Cardiac muscle cell (in vitro differentiated cells and primary cell): ENCODE measurements at regions not wholly inside any gene's neighbourhood (a gene's known extent, or its start where the extent isn't known, plus 50 kb on each side); places are given as distances from the start of the nearest gene placed in this dataset.

ENCODE experiments used
- DNase-seq, 2 donors: peaks; one replicate each; pipeline versions ENCODE4 v3.0.0 to v3.0.0-alpha.2; 2010 to 2017; ENCODE audit warnings: low read depth in 1 of 2, low spot score in 1 of 2
- H3K27ac ChIP-seq: fragments of 200-600 bp; sonication (generic); 2 replicates; pipeline ENCODE4 v1.5.1; 2016
- H3K27me3 ChIP-seq: fragments of 200-600 bp; sonication (generic); 2 replicates; pipeline ENCODE4 v1.6.0; 2016; ENCODE audit warnings: control low read depth
- H3K36me3 ChIP-seq: fragments of 200-600 bp; sonication (generic); 2 replicates; pipeline ENCODE4 v1.5.1; 2016; ENCODE audit warnings: control low read depth
- H3K4me1 ChIP-seq: fragments of 200-600 bp; sonication (generic); 2 replicates; pipeline ENCODE4 v1.8.1; 2017; ENCODE audit warnings: low read depth, mild to moderate bottlenecking, mixed run types
- H3K4me3 ChIP-seq: fragments of 200-600 bp; sonication (generic); 2 replicates; pipeline ENCODE4 v1.5.1; 2016; ENCODE audit warnings: mild to moderate bottlenecking
- H3K9me3 ChIP-seq: fragments of 200-600 bp; sonication (generic); 2 replicates; pipeline ENCODE4 v1.5.1; 2017; ENCODE audit warnings: low read depth, mild to moderate bottlenecking, control low read depth
- TF ChIP-seq, protein P1 (sequence below): IDR thresholded peaks from 2 replicates; pipeline ENCODE4 v1.5.1; 2012; ENCODE audit warnings: low read depth, mild to moderate bottlenecking, low read length

- Histone ChIP-seq H3K4me1 (no peaks in the 10 kb centered on the region), H3K36me3 (no peaks in the 10 kb centered on the region), H3K27ac (no peak overlapping the region), H3K4me3 (no peak overlapping the region), H3K9me3 (no peaks in the 10 kb centered on the region), H3K27me3 (peaks cover 6% of the 10 kb centered on the region)
- no peak for DNase-seq
- TF ChIP-seq, protein P1, sequence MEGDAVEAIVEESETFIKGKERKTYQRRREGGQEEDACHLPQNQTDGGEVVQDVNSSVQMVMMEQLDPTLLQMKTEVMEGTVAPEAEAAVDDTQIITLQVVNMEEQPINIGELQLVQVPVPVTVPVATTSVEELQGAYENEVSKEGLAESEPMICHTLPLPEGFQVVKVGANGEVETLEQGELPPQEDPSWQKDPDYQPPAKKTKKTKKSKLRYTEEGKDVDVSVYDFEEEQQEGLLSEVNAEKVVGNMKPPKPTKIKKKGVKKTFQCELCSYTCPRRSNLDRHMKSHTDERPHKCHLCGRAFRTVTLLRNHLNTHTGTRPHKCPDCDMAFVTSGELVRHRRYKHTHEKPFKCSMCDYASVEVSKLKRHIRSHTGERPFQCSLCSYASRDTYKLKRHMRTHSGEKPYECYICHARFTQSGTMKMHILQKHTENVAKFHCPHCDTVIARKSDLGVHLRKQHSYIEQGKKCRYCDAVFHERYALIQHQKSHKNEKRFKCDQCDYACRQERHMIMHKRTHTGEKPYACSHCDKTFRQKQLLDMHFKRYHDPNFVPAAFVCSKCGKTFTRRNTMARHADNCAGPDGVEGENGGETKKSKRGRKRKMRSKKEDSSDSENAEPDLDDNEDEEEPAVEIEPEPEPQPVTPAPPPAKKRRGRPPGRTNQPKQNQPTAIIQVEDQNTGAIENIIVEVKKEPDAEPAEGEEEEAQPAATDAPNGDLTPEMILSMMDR, result no peak
These were observed 91.9 kb upstream of the TMEM45B start for GRCh38 chr11:129723761-129724162.

DNA sequence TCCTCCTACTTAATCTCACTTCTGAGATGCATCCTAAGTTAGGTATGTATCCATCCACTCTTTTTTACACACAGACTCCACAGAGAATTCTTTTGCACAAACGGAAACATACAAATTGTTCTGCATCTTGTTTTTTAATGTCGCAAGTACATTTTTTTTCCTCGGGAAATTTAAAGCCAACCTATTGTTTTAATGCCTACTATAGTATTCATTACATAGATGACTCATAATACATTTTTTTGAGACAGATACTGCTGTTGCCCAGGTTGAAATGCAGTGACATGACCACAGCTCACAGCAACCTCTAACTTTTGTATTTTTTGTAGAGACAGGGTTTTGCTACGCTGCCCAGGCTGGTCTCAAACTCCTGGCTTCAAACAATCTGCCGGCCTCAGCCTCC is 90.8 kb upstream of the TMEM45B start:
- Histone ChIP-seq H3K27ac (no peak overlapping the region), H3K9me3 (no peaks in the 10 kb centered on the region), H3K36me3 (no peaks in the 10 kb centered on the region), H3K4me3 (no peak overlapping the region), H3K27me3 (no peaks in the 10 kb centered on the region), H3K4me1 (no peaks in the 10 kb centered on the region)
- DNase-seq, result no peak
- TF ChIP-seq, protein P1, result no peak

DNA sequence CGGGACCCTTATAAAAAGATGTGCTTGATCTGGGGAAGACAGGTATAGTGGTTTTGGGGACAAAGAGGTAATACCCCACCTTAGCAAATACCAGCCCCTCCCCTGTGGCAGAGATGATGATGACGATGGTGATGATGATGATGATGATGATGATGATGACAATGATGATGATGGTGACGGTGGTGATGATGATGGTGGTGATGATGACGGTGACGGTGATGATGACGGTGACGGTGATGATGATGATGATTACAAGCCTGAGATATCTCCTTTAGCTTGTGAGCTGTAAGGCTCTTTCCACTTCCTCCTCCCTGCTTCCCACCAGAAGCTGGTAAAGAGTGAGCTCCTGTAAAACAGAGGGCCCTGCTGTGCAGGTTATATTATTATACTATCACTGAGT is 89.5 kb upstream of the TMEM45B start:
- Histone ChIP-seq H3K4me1 (no peaks in the 10 kb centered on the region), H3K36me3 (no peaks in the 10 kb centered on the region), H3K9me3 (no peaks in the 10 kb centered on the region), H3K27ac (no peak overlapping the region), H3K4me3 (no peak overlapping the region), H3K27me3 (peaks cover 4% of the 10 kb centered on the region)
- no peak for DNase-seq
- TF ChIP-seq, protein P1, result no peak

DNA sequence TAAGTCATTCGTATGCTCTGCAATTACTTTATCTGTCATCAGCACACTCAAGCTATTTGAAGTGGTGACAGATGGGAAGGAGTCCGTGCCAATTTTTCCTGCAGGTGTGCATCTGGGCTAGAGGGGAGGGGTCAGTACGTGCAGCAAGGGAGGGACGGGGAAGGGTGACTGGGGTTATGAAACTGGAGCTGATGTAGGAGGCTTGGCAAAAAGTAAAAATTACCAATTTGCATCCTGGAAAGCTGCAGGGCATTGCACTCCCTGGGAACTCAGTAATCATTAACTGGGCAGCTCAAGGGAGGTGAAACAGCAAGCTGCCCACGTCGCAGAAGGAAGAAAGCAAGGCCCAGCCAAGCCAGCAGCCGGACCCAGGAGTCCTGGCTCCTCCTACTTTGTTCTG is 87.1 kb upstream of the TMEM45B start:
- H3K9me3 ChIP-seq, result no peaks in the 10 kb centered on the region
- no peak overlapping the region for H3K27ac ChIP-seq
- TF ChIP-seq, protein P1, result no peak
- peaks cover 4% of the 10 kb centered on the region for H3K27me3 ChIP-seq
- no peak overlapping the region for H3K4me3 ChIP-seq
- no peaks in the 10 kb centered on the region for H3K4me1 ChIP-seq
- no peak for DNase-seq
- H3K36me3 ChIP-seq, result no peaks in the 10 kb centered on the region

- TF ChIP-seq, protein P1, result no peak
- Histone ChIP-seq H3K9me3 (no peaks in the 10 kb centered on the region), H3K27ac (no peak overlapping the region), H3K4me3 (no peak overlapping the region), H3K36me3 (no peaks in the 10 kb centered on the region), H3K4me1 (no peaks in the 10 kb centered on the region), H3K27me3 (peaks cover 4% of the 10 kb centered on the region)
- DNase-seq, result no peak
These were observed 86.4 kb upstream of the TMEM45B start for GRCh38 chr11:129729216-129729615.

GRCh38 chr11:129729823-129730222 is 85.8 kb upstream of the TMEM45B start:
- no peak overlapping the region for H3K27ac ChIP-seq
- H3K9me3 ChIP-seq, result no peaks in the 10 kb centered on the region
- no peaks in the 10 kb centered on the region for H3K4me1 ChIP-seq
- TF ChIP-seq, protein P1, result no peak
- no peaks in the 10 kb centered on the region for H3K36me3 ChIP-seq
- H3K4me3 ChIP-seq, result no peak overlapping the region
- DNase-seq, result no peak
- peaks cover 4% of the 10 kb centered on the region for H3K27me3 ChIP-seq
